Large intestine (tissue), 3 donors: ENCODE measurements at regions not wholly inside any gene's neighbourhood (a gene's known extent, or its start where the extent isn't known, plus 50 kb on each side); places are given as distances from the start of the nearest gene placed in this dataset.

ENCODE experiments used
- DNase-seq, 2 donors: peaks; one replicate each; pipeline versions ENCODE4 v3.0.0 to v3.0.0-alpha.2; 2013
- H3K27ac ChIP-seq: one replicate; pipeline ENCODE4 v1.5.1; 2013; ENCODE audit warnings: low read length
- H3K27me3 ChIP-seq: 2 replicates; pipeline ENCODE4 v1.6.1; 2013; ENCODE audit warnings: low read length; ENCODE audit not compliant: control insufficient read depth, insufficient read depth
- H3K36me3 ChIP-seq: 2 replicates; pipeline ENCODE4 v1.6.1; 2013; ENCODE audit warnings: low read length; ENCODE audit not compliant: control insufficient read depth, insufficient read depth
- H3K4me1 ChIP-seq: one replicate; pipeline ENCODE4 v1.6.1; 2013; ENCODE audit warnings: low read length; ENCODE audit not compliant: control insufficient read depth, insufficient read depth
- H3K4me3 ChIP-seq: one replicate; pipeline ENCODE4 v1.5.1; 2013; ENCODE audit warnings: low read length
- H3K9me3 ChIP-seq: one replicate; pipeline ENCODE4 v1.6.1; 2013; ENCODE audit warnings: mild to moderate bottlenecking, low read depth, low read length, moderate library complexity; ENCODE audit not compliant: control insufficient read depth
- WGBS: methylation state at CpG from one replicate; pipeline ENCODE4 v1.1.5; 2013; ENCODE audit warnings: low lambda C conversion rate; ENCODE audit not compliant: insufficient coverage; 5-methylcytosine and 5-hydroxymethylcytosine counted together

GRCh38 chr13:68467160-68467559 is 1237.0 kb upstream of the PCDH9 start:
- no peaks in the 10 kb centered on the region for H3K27me3 ChIP-seq
- no peak for DNase-seq
- WGBS: 79% methylated on average over 2 of the region's 4 CpGs
- no peak overlapping the region for H3K27ac ChIP-seq
- H3K36me3 ChIP-seq: no peaks in the 10 kb centered on the region
- H3K4me3 ChIP-seq: no peak overlapping the region
- H3K9me3 ChIP-seq: no peaks in the 10 kb centered on the region
- no peaks in the 10 kb centered on the region for H3K4me1 ChIP-seq

- Histone ChIP-seq H3K36me3 (no peaks in the 10 kb centered on the region), H3K9me3 (no peaks in the 10 kb centered on the region), H3K27me3 (no peaks in the 10 kb centered on the region), H3K4me1 (no peaks in the 10 kb centered on the region), H3K4me3 (no peak overlapping the region), H3K27ac (no peak overlapping the region)
- DNase-seq: no peak
Observed at GRCh38 chr13:68440874-68441273, 1210.7 kb upstream of the PCDH9 start.

GRCh38 chr13:68439817-68440216 is 1209.7 kb upstream of the PCDH9 start:
- Histone ChIP-seq H3K4me3 (no peak overlapping the region), H3K4me1 (no peaks in the 10 kb centered on the region), H3K36me3 (no peaks in the 10 kb centered on the region), H3K27ac (no peak overlapping the region), H3K9me3 (no peaks in the 10 kb centered on the region), H3K27me3 (no peaks in the 10 kb centered on the region)
- no peak for DNase-seq
- 100% methylated on average over 1 of the region's 1 CpG for WGBS

- no peak overlapping the region for H3K4me3 ChIP-seq
- H3K27me3 ChIP-seq: no peaks in the 10 kb centered on the region
- H3K4me1 ChIP-seq: no peaks in the 10 kb centered on the region
- H3K9me3 ChIP-seq: no peaks in the 10 kb centered on the region
- H3K27ac ChIP-seq: no peak overlapping the region
- no peak for DNase-seq
- no CpG with 5 or more reads among the region's 4 CpGs for WGBS
- no peaks in the 10 kb centered on the region for H3K36me3 ChIP-seq
Observed at GRCh38 chr13:68428292-68428691, 1198.2 kb upstream of the PCDH9 start.

- no peak for DNase-seq
- Histone ChIP-seq H3K27me3 (no peaks in the 10 kb centered on the region), H3K4me3 (no peak overlapping the region), H3K4me1 (no peaks in the 10 kb centered on the region), H3K9me3 (no peaks in the 10 kb centered on the region), H3K27ac (no peak overlapping the region), H3K36me3 (no peaks in the 10 kb centered on the region)
- WGBS: no CpG with 5 or more reads among the region's 3 CpGs
Observed at GRCh38 chr13:68417801-68418200, 1187.7 kb upstream of the PCDH9 start.

GRCh38 chr13:68410007-68410406 is 1179.9 kb upstream of the PCDH9 start:
- Histone ChIP-seq H3K4me3 (no peak overlapping the region), H3K36me3 (no peaks in the 10 kb centered on the region), H3K27ac (no peak overlapping the region), H3K4me1 (no peaks in the 10 kb centered on the region), H3K27me3 (no peaks in the 10 kb centered on the region), H3K9me3 (no peaks in the 10 kb centered on the region)
- no peak for DNase-seq
- no CpG with 5 or more reads among the region's 1 CpG for whole genome bisulfite sequencing

- Histone ChIP-seq H3K36me3 (no peaks in the 10 kb centered on the region), H3K9me3 (no peaks in the 10 kb centered on the region), H3K4me3 (no peak overlapping the region), H3K27ac (no peak overlapping the region), H3K27me3 (no peaks in the 10 kb centered on the region), H3K4me1 (no peaks in the 10 kb centered on the region)
- DNase-seq: no peak
- 96% methylated on average over 5 of the region's 5 CpGs for WGBS
Observed at GRCh38 chr13:68390987-68391386, 1160.9 kb upstream of the PCDH9 start.

GRCh38 chr13:68386808-68387207 is 1156.7 kb upstream of the PCDH9 start:
- no peak overlapping the region for H3K27ac ChIP-seq
- WGBS: 89% methylated on average over 3 of the region's 3 CpGs
- H3K9me3 ChIP-seq: no peaks in the 10 kb centered on the region
- no peaks in the 10 kb centered on the region for H3K27me3 ChIP-seq
- no peaks in the 10 kb centered on the region for H3K36me3 ChIP-seq
- DNase-seq: no peak
- no peak overlapping the region for H3K4me3 ChIP-seq
- no peaks in the 10 kb centered on the region for H3K4me1 ChIP-seq

- WGBS: 50% methylated on average over 1 of the region's 6 CpGs
- no peaks in the 10 kb centered on the region for H3K9me3 ChIP-seq
- no peak overlapping the region for H3K27ac ChIP-seq
- DNase-seq: no peak
- H3K4me3 ChIP-seq: no peak overlapping the region
- no peaks in the 10 kb centered on the region for H3K27me3 ChIP-seq
- H3K4me1 ChIP-seq: no peaks in the 10 kb centered on the region
- H3K36me3 ChIP-seq: no peaks in the 10 kb centered on the region
Observed at GRCh38 chr13:68380041-68380973, 1150.2 kb upstream of the PCDH9 start.

GRCh38 chr13:68378294-68378693 is 1148.2 kb upstream of the PCDH9 start:
- Histone ChIP-seq H3K4me1 (no peaks in the 10 kb centered on the region), H3K27ac (no peak overlapping the region), H3K27me3 (no peaks in the 10 kb centered on the region), H3K4me3 (no peak overlapping the region), H3K36me3 (no peaks in the 10 kb centered on the region), H3K9me3 (no peaks in the 10 kb centered on the region)
- 40% methylated on average over 1 of the region's 1 CpG for WGBS
- DNase-seq: no peak

- Histone ChIP-seq H3K27ac (no peak overlapping the region), H3K4me1 (no peaks in the 10 kb centered on the region), H3K9me3 (no peaks in the 10 kb centered on the region), H3K36me3 (no peaks in the 10 kb centered on the region), H3K27me3 (no peaks in the 10 kb centered on the region), H3K4me3 (no peak overlapping the region)
- WGBS: no CpG with 5 or more reads among the region's 2 CpGs
- DNase-seq: no peak
Observed at GRCh38 chr13:68375004-68375403, 1144.9 kb upstream of the PCDH9 start.
